NCI-H2081 treated with DMSO at 0.1 percent for 48 hours (cell line): ENCODE measurements at regions not wholly inside any gene's neighbourhood (a gene's known extent, or its start where the extent isn't known, plus 50 kb on each side); places are given as distances from the start of the nearest gene placed in this dataset.
A peak's percentile ranks its signal among the peaks of the same experiment; 100 is the strongest.
"Not testable (repeated sequence)": the region's sequence is repeated elsewhere in the genome, so short reads cannot be mapped to it uniquely, and the experiment has no call there.

Experiments used
- DNase-seq: peaks from one replicate; lab custom pipeline; 2025; lab: John Stamatoyannopoulos, UW

DNA sequence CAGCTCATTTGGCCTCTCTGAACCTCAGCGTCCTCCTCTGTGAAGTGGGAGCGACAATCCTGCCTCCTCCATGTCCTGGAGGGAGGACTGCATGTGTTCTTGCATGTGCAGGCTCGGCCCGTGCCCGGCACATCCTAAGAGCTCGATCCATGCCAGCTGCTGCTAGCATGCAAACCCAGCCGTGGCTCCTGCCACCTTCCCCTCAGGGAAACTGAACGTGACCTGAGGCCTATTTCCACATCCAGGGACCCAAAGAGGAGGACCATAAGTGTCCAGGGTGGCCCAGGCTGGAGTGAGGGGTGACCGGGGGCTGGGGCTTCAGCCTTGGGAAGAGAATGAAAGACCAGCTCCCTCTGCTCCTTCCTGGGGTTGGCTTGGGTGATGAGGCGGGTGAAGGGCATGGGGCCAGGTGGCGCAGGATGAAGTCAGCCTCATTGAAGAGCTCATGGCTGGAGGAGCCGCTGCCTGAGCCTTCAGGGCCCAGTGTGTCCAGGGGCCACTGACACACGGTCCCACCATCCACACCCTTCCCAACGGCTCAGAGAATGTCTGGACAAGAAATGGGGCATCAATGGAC is 115.7 kb upstream of the AKAP13 start:
- not testable (repeated sequence) for DNase-seq

DNA sequence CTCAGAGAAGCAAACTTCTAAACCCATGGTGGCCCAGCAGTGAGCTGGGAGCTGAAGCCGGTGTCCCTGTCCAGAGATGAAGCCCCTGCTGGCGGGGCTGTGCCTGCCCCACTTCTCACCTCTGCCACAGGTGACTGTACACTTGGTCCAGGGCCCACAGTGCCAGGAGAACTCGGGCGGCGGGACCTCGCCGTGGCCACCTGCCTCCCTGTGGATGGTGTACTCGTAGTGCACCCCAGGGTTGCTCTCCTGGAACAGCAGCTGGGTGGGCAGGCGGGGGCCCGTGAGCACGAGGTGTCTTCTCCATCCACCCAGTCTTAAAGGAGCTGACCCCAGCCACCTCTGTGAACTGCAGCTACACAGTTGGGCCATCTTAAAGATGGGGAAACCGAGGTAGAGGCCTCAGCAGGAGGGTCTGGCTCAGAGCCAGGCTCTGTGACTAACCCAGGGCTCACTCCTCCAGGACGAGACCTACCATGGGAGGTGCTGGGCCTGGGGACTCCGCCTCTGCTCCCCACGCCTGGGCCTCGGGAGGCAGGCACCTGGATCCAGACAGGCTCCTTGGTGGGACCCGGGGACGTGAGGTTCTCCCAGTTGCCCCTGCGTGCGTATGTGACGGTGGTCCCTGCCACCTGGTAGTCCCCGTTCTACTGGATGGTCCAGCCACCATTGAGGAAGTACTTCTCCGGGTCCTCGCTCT is 113.1 kb upstream of the AKAP13 start:
- not testable (repeated sequence) for DNase-seq

DNA sequence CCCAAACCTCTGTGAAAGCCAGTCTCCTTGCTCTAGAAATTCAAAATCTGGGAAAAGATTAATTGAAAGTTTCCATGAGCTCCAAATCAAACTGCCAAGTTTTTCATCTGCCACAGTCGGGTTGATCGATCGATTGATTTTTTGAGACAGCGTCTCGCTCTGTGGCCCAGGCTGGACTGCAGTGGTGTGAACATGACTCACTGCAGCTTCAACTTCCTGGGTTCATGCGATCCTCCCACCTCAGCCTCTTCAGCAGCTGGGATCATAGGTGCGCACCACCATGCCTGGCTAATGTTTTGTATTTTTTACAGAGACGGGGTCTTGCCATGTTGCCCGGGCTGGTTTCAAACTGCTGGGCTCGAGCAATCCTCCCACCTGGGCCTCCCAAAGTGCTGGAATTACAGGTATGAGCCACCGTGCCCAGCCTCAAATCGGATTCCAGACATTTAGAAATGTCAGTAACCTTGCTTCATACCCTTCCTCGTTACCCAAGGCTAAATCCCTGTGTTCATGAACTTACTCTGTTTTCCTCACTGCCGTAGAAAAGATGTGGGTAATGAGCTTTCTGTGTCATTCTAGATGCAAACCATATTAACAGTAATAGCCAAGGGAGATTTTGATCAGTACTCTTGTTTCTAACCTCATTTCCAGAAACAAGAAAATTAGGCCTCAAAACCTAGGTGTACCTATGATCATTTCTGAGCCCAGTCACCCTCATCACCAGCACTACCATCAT is 105.9 kb upstream of the AKAP13 start:
- no peak for DNase-seq

- no peak for DNase-seq
These were observed 103.9 kb upstream of the AKAP13 start for GRCh38 chr15:85276508-85276907.

GRCh38 chr15:85276921-85277320 is 103.5 kb upstream of the AKAP13 start:
- no peak for DNase-seq

DNA sequence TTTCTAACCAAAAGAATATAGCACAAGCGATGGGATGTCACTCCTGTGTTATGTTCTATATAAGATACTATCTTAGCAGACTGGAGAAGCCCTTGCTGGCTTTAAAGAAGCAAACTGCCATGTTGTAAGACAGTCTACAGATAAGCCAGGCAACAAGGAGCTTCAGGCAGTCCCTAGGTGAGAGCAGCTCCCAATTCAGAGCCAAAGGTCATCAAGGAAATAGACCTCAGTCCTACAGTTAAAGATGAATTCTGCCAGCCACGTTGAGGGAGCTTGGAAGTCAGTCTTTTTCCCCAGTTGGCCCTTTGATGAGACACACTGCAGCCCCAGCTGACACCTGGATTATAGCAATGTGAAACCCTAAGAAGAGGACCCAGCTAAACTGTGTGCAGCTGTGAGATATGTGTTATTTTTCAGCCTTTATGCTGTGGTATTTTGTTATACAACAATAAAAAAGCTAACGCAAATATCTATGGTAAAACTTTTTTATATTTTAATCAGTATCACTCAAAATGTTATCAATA is 102.5 kb upstream of the AKAP13 start:
- DNase-seq = no peak

DNA sequence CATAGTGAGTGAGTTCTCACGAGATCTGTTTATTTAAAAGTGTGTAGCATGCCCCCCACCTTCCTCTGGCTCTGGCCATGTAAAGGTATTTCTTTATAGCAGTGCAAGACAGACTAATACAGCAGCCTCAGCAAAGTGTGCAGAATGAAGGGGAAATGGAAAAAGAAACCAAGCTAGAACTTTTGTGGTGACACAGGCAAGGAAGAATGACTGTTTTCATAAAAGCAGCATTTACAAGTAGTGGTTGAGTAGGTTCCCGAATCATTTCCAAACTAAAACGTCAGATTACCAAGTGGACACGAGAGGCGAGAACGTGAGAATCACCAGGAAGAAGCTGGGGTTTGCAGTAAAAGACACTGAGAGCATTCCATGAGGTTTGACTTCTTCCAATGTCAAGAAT is 100.2 kb upstream of the AKAP13 start:
- DNase-seq = no peak

DNA sequence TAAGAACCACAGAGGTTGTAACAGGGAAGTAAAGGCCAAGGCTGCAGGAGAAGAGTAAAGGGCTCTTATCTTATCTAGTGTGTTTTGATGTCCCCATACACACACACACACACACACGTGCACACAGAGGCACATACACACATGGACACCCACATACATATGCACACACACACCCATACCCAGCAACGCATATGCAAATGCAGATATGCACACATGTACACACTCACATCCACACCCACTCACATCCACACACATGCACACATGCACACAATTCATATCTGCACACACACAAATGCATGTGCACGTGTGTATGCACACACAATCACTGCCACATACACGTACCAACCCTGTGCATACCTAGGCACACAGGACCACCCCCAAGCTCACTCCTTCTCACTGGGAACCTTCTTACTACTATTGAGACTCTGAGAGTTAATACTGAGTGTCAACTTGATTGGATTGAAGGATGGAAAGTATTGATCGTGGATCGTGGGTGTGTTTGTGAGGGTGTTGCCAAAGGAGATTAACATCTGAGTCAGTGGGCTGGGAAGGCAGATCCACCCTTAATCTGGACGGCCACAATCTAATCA is 99.0 kb upstream of the AKAP13 start:
- DNase-seq = no peak

DNA sequence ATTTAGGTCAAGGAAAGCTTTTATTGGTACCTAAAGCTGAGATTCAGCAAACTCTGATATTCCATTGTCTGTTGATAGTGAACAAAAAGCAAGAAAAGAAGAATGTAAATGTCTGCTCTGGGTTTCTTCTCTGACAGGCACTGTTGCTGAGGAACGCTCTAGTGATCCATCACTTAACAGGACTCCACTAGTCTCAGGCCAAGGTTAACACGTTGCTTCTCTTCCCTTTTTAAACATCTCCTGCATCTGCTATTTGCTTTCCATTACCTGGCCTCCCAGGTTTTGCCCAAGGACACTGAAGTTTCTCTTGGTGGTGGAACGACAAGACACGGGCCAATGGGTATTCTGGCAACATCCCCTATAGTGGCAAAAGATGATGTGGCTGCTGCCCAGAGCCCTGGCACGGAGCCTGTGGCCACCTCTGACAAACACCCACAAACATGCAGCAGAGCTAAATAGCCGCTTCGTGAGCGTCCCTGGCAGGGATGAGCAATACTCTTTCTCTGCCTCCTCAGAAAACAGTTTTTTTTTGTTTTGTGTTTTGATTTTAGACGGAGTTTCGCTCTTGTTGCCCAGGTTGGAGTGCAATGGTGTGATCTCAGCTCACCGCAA is 97.8 kb upstream of the AKAP13 start:
- no peak for DNase-seq

DNA sequence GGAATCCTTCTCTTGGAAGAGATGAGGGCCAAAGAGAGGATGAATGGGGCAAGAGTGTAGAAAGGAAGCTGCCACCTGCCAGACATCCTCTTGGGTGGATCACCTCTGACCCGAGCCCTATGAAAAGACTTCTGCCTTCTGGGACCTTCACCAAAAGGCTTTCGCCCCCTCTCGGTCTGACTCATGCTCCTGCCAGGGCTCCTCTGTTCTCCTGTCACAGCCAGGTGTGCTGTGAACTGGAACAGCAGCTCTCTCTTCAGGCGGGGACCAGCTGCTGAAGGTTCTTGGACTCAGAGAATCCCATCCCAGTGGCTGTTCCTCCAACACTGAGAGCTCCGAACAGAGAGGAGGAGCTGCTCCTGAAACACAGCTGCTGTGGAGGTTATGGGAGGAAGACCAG is 96.6 kb upstream of the AKAP13 start:
- DNase-seq = not testable (repeated sequence)

DNA sequence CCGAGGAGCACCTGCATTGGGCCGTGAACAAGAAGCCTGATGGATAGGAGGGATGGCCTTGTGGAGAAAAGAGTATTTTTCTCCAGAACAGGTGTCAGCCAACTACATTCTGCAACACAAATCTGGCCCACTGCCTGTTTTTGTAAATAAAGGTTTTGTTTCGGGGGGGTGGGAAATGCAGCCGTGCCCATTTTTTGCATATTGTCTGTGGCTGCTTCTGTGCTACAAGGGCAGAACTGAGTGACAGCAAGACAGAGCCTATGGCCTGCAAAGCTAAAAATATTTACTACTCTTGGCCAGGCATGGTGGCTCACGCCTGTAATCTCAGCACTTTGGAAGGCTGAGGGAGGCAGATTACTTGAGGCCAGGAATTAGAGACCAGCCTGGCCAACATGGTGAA is 95.9 kb upstream of the AKAP13 start:
- DNase-seq = no peak

DNA sequence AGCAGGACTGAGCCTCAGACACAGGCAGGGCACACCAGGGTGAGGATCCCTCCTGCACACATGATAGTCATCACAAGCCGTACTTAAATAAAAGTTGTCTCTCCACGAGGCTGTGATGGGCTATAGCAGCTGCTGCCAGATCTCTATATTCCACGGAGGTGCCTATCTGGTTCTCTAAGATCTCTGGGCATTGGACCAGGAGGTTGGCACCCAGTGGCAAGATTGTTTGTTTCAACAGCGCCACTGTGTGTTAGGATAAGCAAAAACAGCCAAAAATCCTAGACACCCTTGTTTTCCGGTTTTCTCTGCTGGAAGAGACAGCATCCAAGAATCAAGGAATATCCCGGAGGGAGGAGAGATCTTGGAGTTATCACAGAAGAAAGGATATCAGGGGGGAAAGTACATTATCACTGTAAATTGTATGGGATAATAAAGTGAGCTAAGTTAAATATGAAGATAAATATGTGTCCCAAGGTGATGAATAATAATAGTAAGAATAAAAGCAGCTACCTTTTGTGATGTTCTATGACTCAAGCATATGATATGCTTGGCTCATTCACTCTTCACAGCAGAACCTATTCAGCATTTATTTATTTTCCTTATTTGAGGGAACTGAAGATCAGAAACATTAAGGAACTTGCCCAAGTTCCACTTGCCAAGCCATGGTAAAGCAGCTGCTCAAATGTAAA is 90.6 kb upstream of the AKAP13 start:
- peak; percentile 12 for DNase-seq

DNA sequence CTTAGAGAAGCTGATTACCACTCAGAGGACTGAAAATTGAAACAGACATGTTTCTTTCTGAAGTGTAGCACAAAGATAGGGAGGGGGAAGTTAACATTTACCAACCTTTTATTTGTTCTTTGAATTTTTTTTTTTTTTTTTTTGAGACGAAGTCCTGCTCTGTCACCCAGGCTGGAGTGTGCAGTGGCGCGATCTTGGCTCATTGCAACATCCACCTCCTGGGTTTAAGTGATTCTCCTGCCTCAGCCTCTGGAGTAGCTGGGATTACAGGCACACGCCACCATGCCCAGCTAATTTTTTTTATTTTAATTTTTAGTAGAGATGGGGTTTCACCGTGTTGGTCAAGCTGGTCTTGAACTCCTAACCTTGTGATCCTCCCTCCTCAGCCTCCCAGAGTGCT is 87.8 kb upstream of the AKAP13 start:
- DNase-seq = not testable (repeated sequence)

DNA sequence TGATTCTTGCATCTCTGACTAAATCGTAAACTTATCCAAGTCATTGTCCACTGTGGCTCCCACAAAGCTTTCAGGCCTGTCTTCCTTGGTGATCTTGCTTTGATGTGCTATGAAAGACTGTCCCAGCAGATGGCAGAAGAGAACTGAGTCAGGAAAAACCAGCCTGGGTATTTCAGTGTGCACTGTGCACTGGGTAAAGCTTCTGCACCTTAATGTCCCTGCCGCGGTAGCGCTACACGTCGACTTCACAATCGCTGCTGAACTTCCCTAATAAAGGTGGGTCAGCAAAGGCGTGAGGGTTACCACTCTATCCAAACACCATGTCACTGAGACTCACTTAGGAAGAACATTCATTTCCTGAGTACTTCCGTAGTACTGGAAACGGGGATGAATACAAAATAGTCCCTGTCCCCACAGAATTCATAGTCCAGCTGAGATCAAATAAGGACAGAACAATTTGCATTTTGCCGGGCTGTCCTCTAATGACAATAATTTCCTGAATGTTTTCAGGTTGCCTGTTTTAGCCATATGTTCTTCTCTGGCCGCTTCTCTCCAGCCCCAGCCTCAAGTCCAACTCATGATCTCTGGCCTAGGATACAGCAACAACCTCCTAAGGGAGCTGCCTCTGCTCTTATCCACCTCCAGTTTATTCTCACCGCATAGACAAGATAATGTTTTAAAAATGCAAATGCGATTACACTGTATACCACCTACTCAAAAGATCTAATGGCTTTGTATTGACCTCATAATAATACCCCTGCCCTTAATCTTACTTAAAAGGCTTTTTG is 83.6 kb upstream of the AKAP13 start:
- peak; percentile 31 for DNase-seq

- DNase-seq = no peak
These were observed 82.9 kb upstream of the AKAP13 start for GRCh38 chr15:85297537-85297936.

DNA sequence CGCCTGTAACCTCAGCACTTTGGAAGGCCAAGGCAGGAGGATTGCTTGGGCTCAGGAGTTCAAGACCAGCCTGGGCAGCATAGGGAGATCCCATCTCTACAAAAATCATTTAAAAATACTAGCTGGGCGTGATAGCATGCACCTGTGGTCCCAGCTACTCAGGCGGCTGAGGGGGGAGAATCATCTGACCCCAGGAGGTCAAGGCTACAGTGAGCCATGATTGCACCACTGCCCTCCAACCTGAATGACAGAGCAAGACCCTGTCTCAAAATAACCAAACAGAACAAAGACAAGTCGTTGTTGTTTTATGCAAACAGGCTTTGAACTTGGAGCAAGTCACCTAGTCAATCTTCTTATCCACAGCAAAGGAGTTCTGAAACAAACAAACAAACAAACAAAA is 82.0 kb upstream of the AKAP13 start:
- no peak for DNase-seq

GRCh38 chr15:85298941-85299340 is 81.5 kb upstream of the AKAP13 start:
- no peak for DNase-seq

- DNase-seq = no peak
These were observed 78.1 kb upstream of the AKAP13 start for GRCh38 chr15:85302271-85302670.

DNA sequence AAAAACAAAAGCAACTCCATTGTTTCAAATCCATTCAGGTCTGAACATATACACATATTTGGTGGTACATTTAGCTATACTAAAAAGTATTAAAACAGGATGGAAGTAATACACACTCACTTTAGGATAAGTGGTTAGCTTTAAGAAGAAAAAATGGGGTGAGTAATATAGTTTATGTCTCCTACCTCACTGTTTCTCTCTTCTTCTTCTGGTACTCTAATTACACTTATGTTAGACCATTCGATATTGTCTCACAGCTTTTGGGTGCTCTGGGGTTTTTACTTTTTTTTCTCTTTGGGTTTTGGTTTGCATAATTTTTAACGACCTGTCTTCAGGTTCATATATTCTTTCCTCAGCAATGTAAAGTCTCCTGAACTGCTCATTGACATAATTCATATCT is 75.4 kb upstream of the AKAP13 start:
- DNase-seq = no peak

GRCh38 chr15:85306946-85307686 is 73.3 kb upstream of the AKAP13 start:
- DNase-seq = no peak
